HG02840 (cell line): ENCODE measurements at regions not wholly inside any gene's neighbourhood (a gene's known extent, or its start where the extent isn't known, plus 50 kb on each side); places are given as distances from the start of the nearest gene placed in this dataset.

Experiments used
- ATAC-seq: cut with Tn5 transposase; IDR thresholded peaks from one replicate; pipeline ENCODE4 v1.9.1; 2021; ENCODE audit warnings: mild to moderate bottlenecking, moderate library complexity, moderate number of reproducible peaks; ENCODE audit not compliant: unreplicated experiment, low FRiP score

- no peak for ATAC-seq
These were observed 687.6 kb upstream of the PTBP2 start for GRCh38 chr1:96034006-96034405.

- ATAC-seq: no peak
These were observed 684.8 kb upstream of the PTBP2 start for GRCh38 chr1:96036763-96037162.

GRCh38 chr1:96038636-96039035 lies 682.9 kb upstream of the PTBP2 start:
- ATAC-seq: no peak

GRCh38 chr1:96039910-96040309 lies 681.7 kb upstream of the PTBP2 start:
- ATAC-seq: no peak

GRCh38 chr1:96041470-96041869 lies 680.1 kb upstream of the PTBP2 start:
- no peak for ATAC-seq

- no peak for ATAC-seq
These were observed 672.9 kb upstream of the PTBP2 start for GRCh38 chr1:96048572-96049212.

GRCh38 chr1:96049759-96050409 lies 671.7 kb upstream of the PTBP2 start:
- no peak for ATAC-seq

GRCh38 chr1:96059276-96059675 lies 662.3 kb upstream of the PTBP2 start:
- no peak for ATAC-seq

- no peak for ATAC-seq
These were observed 661.8 kb upstream of the PTBP2 start for GRCh38 chr1:96059736-96060135.

GRCh38 chr1:96060621-96061020 lies 661.0 kb upstream of the PTBP2 start:
- no peak for ATAC-seq

GRCh38 chr1:96072021-96072420 lies 649.6 kb upstream of the PTBP2 start:
- no peak for ATAC-seq

GRCh38 chr1:96073100-96073499 lies 648.5 kb upstream of the PTBP2 start:
- ATAC-seq: no peak

- no peak for ATAC-seq
These were observed 647.2 kb upstream of the PTBP2 start for GRCh38 chr1:96074422-96074821.

GRCh38 chr1:96074876-96075577 lies 646.6 kb upstream of the PTBP2 start:
- ATAC-seq: no peak

- no peak for ATAC-seq
These were observed 645.7 kb upstream of the PTBP2 start for GRCh38 chr1:96075704-96076455.

- no peak for ATAC-seq
These were observed 645.0 kb upstream of the PTBP2 start for GRCh38 chr1:96076589-96076988.

- no peak for ATAC-seq
These were observed 642.0 kb upstream of the PTBP2 start for GRCh38 chr1:96079581-96079980.

GRCh38 chr1:96080925-96081324 lies 640.7 kb upstream of the PTBP2 start:
- no peak for ATAC-seq

- no peak for ATAC-seq
These were observed 633.9 kb upstream of the PTBP2 start for GRCh38 chr1:96087719-96088118.

- no peak for ATAC-seq
These were observed 631.5 kb upstream of the PTBP2 start for GRCh38 chr1:96090134-96090533.
